HG03457 (cell line): ENCODE measurements at regions not wholly inside any gene's neighbourhood (a gene's known extent, or its start where the extent isn't known, plus 50 kb on each side); places are given as distances from the start of the nearest gene placed in this dataset.

Experiments
- ATAC-seq: cut with Tn5 transposase; IDR thresholded peaks from one replicate; pipeline ENCODE4 v1.9.1; 2021; ENCODE audit warnings: moderate number of reproducible peaks; ENCODE audit not compliant: unreplicated experiment

DNA sequence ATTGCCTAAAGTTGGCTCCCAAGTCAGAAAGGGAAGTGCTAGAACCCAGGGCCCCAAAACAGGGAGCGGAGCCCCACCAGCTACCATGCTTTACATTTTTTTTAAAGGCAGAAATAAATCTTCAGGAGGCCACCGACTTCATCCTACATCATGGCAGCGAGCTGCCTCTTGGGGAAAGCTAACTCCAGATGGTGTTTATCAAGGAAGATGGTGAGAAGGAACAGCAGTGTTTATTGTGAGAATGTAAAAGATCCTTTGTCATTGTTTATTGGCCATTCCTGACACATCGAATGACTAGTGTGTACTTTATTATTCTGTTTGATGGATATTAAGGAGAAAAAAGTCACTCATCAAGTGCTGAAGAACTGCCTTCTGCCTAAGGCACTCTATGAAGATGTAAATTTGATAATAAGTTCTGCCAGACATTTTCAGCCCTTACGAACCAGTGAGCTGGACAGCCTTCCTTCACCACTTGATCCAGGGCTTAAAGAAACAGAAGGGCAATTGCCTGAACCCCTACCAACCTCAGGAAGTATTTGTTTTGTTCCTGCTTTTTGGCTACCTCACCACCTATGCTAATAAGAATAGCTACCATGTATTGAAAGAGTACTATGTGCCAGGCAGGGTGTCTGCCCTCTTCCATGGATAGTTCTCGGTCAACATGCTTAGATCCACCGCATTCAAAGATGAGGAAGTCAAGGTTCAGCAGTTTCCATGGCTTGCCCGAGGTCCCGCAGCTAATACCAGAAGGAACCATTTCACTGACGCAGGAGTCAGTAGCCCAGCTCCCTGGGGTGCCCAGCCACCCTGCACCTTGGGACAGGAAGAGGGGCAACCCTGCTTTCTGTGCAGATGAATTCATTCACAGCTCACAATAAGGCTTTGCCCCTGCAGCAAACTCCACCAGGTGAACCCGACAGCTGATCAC lies 194.7 kb upstream of the RREB1 start:
- no peak for ATAC-seq

GRCh38 chr6:6915219-6915618 lies 192.5 kb upstream of the RREB1 start:
- no peak for ATAC-seq

DNA sequence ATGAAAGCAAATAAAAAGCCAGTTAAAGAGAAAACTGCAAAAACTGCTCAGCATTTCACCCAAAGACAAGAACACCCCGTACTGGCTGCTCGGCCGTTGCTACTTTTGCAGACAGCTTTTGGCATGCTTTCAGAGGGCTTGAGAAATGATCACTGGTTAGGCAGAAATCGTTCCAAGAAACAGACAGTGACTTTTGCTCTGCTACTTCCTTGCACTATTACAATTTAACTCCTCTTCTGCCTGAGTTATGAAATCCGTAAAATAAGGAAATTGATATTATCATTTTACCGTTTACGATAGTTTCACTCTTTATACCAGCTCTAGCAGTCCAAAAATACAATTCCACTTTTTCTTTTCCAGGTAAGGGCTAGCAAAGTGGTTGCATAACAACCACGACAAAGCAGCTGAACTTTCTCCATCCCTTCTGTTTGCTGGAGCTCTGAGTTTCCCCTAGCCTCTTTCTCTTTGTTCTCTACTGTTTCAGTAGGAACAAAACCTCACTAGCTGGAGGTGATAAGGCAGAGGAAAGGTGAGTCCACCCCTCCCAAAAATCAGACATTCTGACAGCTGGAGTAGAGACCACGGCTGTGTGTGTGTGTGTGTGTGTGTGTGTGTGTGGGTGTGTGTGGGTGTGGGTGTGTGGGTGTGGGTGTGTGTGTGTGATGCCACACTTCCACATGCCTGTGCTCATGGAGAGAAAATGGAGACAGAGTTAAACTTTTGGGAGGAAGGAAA lies 191.8 kb upstream of the RREB1 start:
- ATAC-seq: no peak

DNA sequence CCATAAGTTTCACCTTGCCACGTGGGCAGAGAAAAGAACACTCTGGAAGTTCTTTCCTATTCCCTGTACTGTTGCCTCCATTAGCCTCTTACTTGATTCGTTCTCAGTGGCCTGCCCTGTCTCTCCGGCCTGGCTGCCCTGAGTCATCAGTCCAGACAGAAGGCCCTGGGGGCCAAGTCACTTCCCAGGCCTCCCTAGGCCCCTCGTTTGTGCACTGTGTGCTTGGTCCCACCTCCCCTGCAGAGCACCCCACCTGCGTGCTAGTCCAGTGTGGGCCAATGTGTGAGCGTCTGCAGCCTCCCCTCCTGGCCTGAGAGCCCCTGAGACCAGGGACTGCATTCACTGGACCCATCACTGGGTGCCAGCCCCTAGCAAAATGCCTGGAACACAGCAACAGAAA lies 191.2 kb upstream of the RREB1 start:
- no peak for ATAC-seq

DNA sequence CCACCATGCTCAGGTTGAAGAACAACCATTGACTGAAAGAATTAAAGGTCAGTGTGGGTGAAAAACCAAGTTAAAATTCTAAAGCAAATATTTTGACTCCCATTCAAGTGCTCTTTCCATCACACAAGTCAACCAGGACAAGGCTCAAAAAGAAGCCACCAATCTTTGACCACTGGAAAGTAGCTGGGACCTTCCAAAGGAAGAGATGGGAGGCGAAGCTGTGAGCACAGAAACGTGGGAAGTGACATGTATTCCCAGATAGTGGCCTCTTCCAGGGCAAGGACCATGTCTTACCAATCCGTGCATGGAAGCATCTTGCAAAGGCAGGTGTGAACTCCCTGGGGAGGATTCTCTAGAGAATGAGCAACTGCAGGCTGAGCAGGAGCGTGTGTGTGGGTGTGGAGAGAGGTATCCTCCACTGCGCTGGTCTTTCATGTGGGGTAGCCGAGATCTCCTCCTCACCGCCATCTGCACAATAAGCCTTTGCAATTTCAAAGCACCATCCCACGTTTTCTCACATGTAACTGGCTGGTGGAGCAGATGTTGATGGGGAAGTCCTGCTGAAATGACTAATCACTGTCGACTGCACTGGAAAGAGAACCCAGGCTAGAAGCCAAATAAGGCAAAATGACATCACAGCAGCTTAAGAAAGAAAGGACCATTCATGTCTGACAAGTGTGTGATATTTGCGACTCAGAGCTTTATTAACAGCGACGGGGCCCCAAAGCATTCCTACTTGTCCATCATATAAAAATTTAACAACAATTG lies 189.4 kb upstream of the RREB1 start:
- ATAC-seq: peak; percentile 70

GRCh38 chr6:6919173-6919572 lies 188.6 kb upstream of the RREB1 start:
- ATAC-seq: no peak

GRCh38 chr6:6920114-6920986 lies 187.4 kb upstream of the RREB1 start:
- ATAC-seq: no peak

DNA sequence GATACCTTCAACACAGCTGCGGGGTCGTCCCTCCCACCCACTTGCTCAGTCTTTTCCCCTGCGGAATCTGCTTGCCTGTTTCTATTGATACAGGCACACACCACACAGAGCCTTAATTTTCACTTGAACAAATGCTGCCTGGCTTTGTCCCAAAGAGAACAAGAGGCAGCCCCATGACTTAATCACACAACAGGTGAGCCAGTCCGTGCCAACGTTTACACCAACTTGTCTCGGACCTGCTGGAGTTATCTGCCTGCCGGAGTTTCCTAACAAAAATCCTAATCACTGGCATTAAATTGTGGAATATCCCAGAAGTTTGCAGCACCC lies 186.8 kb upstream of the RREB1 start:
- ATAC-seq: no peak

DNA sequence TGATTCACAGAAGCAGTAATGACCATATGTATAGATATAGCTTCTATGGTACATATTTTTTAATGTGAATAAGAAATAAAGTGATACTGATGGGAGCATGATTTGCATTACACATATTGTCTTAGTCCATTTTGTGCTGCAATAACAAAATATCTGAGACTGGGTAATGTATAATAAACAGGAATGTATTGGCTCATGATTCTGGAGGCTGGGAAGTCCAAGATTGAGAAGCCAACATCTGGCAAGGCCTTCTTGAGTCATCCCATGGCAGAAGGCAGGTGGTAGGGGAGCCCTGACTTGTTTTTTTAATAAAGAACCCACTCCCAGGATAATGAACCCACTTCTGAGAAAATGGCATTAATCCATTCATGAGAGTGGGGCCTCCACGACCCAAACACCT lies 185.6 kb upstream of the RREB1 start:
- no peak for ATAC-seq

DNA sequence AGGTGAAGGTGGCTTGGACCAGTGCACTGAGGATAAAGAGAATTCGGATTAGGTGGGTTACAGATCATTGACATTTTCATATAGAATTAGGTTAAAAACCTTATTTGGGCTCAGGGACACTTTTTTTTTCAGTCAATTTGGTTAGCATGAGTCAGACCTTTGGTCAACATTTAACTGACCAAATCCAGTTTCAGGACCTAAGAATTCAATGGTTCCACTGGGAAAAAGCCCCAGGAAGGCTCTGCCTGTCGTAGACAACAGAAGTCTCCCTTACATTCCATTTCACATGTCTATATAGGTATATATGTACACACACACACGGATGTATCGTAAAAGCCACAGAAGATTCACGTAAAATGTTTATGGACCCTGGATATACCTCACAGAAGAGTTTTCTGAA lies 184.2 kb upstream of the RREB1 start:
- ATAC-seq: no peak

DNA sequence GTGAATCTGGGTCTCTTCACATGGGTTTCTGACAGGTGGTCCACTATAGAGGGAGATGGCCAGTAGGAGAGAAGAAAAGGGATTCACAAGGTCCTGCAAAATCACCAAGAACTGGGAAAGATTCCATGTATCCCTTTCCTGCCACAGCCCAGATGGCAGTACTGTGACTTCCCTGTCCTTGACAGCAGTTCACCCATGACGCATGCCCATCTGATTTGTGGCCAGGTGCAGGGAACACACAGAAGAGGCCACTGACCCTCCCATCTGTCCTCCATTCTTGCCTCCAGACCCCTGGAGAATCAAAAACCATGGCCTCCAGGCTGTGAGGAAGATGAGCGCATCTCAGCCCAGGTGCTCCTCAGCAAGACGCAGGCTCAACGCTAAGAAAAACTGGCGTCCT lies 183.1 kb upstream of the RREB1 start:
- ATAC-seq: no peak

DNA sequence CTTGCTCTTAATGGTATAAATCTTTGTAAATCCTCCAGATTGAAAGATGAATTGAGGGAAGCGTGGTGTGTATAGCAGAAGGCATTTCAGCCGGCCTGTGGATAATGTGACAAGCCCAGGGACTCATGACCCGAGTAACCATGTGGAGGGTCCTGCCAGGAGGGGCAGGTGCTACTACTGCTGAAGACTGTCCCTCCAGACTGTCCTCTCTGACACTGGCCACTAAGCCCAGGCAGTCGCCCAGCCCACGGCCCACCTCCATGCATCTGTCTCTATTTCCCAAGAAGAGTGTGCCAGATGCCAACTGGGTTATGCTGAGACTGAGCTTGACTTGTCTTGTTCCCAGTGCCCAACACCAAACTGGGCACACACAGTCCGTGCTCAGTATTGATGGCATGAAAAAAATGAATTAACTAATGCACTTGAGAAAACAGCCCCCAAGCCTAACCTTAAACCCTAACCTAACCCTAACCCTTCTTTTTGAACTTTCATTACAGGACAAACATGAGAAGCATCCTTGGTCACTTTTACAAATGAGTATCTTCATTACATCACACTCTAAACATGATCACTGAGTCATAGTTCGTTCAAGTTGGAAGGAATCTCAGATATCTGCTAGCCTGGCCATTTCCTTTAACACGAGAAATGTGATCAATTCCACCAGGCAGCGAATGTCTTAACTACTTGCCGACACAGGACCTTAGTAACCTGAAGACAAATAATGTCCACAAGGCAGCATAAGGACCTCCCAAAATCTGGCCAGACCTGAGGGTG lies 182.2 kb upstream of the RREB1 start:
- ATAC-seq: no peak

DNA sequence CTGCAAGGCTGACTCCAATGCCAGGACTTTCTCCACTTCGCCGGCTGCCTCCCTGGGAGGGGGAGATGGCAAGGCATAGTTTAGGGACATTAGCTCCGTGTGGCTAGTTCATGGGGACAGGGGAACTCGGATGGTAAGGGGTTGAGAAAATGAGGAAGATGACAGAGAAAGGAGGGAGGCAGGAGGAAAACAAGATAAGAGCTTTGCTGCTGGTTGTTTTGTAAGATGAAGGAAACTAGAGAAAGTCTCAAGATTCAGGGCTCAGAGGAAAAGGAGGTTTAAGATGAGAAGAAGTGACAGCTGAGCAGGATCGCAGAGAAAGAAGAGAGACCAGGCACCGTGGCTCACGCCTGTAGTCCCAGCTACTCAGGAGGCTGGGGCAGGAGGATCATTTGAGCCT lies 180.9 kb upstream of the RREB1 start:
- ATAC-seq: no peak

DNA sequence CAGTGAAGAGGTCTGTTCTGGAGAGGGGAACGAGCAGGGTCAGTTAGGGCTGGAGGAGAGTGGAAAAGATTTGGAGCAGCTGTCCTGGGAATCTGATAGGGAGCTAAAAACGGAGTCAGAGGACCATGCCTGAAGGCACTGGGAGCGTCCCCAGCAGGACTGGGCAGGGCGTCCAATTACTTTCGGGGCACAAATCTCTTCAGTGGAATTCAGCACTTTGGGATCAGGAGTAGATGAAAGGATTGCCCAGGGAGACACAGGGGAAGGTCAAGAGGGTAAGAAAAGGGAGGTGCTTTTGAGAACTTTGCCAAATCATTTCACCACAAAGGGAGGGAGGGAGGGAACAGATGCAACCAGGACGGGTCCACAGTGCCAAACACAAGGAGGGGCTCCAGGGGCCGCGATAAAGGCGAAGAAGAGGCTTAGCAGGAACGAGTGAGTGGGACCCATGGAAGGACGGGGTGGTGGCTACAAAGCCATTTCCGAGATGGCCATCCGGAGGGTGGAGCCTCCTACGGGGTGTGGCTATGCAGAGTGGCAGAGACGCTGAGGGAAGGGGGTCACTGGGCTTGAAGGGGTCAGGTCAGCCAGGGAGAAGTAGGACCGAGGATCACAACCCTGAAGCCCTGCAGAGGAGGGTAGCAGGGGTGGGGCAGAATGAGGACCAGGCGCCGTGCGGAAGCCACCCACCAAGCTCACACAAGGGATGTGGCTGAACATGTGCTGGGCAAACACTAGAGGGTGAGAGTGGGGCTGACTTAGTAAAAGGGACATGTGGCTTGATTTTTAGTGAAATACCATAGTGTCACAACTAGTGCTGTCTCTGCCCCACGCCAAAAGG lies 180.0 kb upstream of the RREB1 start:
- no peak for ATAC-seq

- no peak for ATAC-seq
Measured at GRCh38 chr6:6930223-6930880, 177.4 kb upstream of the RREB1 start.

DNA sequence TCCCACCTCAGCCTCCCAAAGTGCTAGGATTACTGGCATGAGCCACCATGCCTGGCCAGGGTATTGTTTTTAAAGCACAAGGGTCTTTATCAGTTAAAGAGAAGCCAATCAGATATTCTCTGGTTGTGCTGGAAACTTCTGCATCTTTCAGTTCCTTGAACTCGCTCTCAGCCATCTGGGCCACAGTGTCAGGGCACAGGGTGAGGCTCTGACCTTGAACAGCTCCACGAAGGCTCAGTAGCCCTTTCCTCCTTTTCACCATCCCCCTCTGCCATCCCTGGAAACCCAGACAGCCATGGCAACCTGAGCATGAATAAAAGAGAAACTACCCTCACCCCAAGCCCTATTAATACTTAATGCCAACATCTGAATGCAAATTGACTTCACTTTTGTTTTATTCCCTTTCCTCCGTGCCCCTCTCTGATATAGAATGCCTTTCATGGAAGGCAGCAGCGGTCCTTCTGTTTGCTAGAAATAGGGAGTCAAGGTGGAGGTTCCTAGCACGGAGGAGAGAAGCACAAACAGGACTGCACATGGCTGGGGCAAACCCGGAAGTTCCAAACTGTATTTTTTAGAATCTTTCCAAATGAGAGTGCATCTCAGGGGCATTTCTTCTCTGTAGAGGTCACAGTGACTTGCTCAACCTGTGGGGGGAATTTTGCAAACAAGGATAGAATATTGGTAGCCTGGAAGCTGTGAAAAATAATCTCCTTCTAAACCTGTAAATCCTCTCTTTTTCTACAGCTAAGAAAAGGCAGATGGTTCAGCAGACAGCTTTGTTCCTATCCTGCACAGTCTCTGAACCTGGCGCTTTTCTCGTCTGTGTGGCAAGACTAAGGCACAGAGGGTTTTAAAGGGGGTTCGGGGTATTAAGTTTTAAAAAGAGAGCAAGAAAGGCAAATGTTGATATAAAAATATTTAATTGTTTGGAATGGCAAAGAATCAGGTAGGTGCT lies 176.4 kb upstream of the RREB1 start:
- no peak for ATAC-seq

DNA sequence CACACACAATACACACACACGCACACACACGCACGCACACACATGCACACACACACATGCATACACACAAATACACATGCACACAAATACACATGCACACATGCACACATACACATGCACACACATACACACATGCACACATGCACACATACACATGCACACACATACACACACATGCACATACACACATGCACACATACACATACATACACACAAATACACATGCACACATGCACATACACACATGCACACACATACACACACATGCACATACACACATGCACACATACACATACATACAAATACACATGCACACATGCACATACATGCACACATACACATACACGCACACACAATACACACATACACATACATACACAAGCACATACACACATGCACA lies 175.4 kb upstream of the RREB1 start:
- ATAC-seq: no peak
